ENCODE measurements at regions not wholly inside any gene's neighbourhood (a gene's known extent, or its start where the extent isn't known, plus 50 kb on each side); places are given as distances from the start of the nearest gene placed in this dataset.

GRCh38 chr11:133663135-133663985, 131.1 kb upstream of the OPCML start:
- H3K9me3 ChIP-seq (ENCODE audit: low read length), result no peaks in the 10 kb centered on the region

GRCh38 chr11:133661846-133662245, 129.5 kb upstream of the OPCML start:
- H3F3A ChIP-seq (ENCODE audit: insufficient read depth, low read length, poor library complexity, severe bottlenecking), result no peaks in the 10 kb centered on the region
- TF ChIP-seq SMC3 (conservative IDR thresholded peaks at IDR 0.05; ENCODE audit: poor library complexity), result no peak
- TF ChIP-seq MXI1 (conservative IDR thresholded peaks at IDR 0.05; ENCODE audit: poor library complexity, severe bottlenecking), result no peak
- no peak for TF ChIP-seq CTCF (IDR thresholded peaks at IDR 0.05; ENCODE audit: poor library complexity, severe bottlenecking)
- no peak for TF ChIP-seq TAF1 (IDR thresholded peaks at IDR 0.05; ENCODE audit: low read depth)
- TF ChIP-seq REST (IDR thresholded peaks at IDR 0.05; ENCODE audit: borderline replicate concordance), result no peak

More at GRCh38 chr11:133663135-133663985, 131.1 kb upstream of the OPCML start:
- Histone ChIP-seq H2AFZ (ENCODE audit: low read depth, low read length) (no peak overlapping the region), H3F3A (ENCODE audit: insufficient read depth, low read length, poor library complexity, severe bottlenecking) (no peaks in the 10 kb centered on the region), H3K9me2 (ENCODE audit: insufficient read depth, low read length) (no peaks in the 10 kb centered on the region), H3K9ac (ENCODE audit: low read length) (no peak overlapping the region), H3K27me3 (ENCODE audit: insufficient read depth, low read depth, low read length) (no peaks in the 10 kb centered on the region), H4K20me1 (ENCODE audit: insufficient read depth) (no peaks in the 10 kb centered on the region), H3K4me3 (ENCODE audit: low read length) (no peak overlapping the region), H3K27ac (ENCODE audit: low read length) (no peak overlapping the region), H3K79me2 (replicated peaks; ENCODE audit: insufficient read depth, low read length) (no peaks in the 10 kb centered on the region), H3K4me2 (ENCODE audit: low read length) (no peak overlapping the region), H3K36me3 (ENCODE audit: insufficient read depth, low read length) (no peaks in the 10 kb centered on the region)
- TF ChIP-seq REST (IDR thresholded peaks at IDR 0.05; ENCODE audit: borderline replicate concordance) (no peak), SMC3 (conservative IDR thresholded peaks at IDR 0.05; ENCODE audit: poor library complexity) (no peak), CTCF (IDR thresholded peaks at IDR 0.05; ENCODE audit: poor library complexity, severe bottlenecking) (no peak), MXI1 (conservative IDR thresholded peaks at IDR 0.05; ENCODE audit: poor library complexity, severe bottlenecking) (no peak), EZH2 (IDR thresholded peaks at IDR 0.05; ENCODE audit: borderline replicate concordance, insufficient read depth, low read length, poor library complexity, severe bottlenecking) (no peak), EP300 (conservative IDR thresholded peaks at IDR 0.05; ENCODE audit: poor library complexity, severe bottlenecking) (no peak), POLR2AphosphoS5 (IDR thresholded peaks at IDR 0.05) (no peak), RAD21 (conservative IDR thresholded peaks at IDR 0.05) (no peak), TAF1 (IDR thresholded peaks at IDR 0.05; ENCODE audit: low read depth) (no peak)

More at GRCh38 chr11:133661846-133662245, 129.5 kb upstream of the OPCML start:
- H4K20me1 ChIP-seq (ENCODE audit: insufficient read depth), result no peaks in the 10 kb centered on the region
- H3K4me3 ChIP-seq (ENCODE audit: low read length), result no peak overlapping the region
- H3K79me2 ChIP-seq (replicated peaks; ENCODE audit: insufficient read depth, low read length), result no peaks in the 10 kb centered on the region
- H3K9ac ChIP-seq (ENCODE audit: low read length), result no peak overlapping the region
- H3K27me3 ChIP-seq (ENCODE audit: insufficient read depth, low read depth, low read length), result no peaks in the 10 kb centered on the region
- no peaks in the 10 kb centered on the region for H3K36me3 ChIP-seq (ENCODE audit: insufficient read depth, low read length)
- H2AFZ ChIP-seq (ENCODE audit: low read depth, low read length), result no peak overlapping the region
- no peaks in the 10 kb centered on the region for H3K9me3 ChIP-seq (ENCODE audit: low read length)
- H3K9me2 ChIP-seq (ENCODE audit: insufficient read depth, low read length), result no peaks in the 10 kb centered on the region
- H3K27ac ChIP-seq (ENCODE audit: low read length), result no peak overlapping the region
- no peak overlapping the region for H3K4me2 ChIP-seq (ENCODE audit: low read length)

Data from neural cell (in vitro differentiated cells).